ENCODE measurements at regions not wholly inside any gene's neighbourhood (a gene's known extent, or its start where the extent isn't known, plus 50 kb on each side); places are given as distances from the start of the nearest gene placed in this dataset.

GRCh38 chr11:116698080-116698479 is 74.7 kb downstream of the BUD13 start:
- DNase-seq (ENCODE audit: low read depth in 1 of 2, low spot score in 1 of 2), result no peak

- no peak for DNase-seq (ENCODE audit: low read depth in 1 of 2, low spot score in 1 of 2)
These were observed 75.1 kb downstream of the BUD13 start for GRCh38 chr11:116697639-116698038.

DNA sequence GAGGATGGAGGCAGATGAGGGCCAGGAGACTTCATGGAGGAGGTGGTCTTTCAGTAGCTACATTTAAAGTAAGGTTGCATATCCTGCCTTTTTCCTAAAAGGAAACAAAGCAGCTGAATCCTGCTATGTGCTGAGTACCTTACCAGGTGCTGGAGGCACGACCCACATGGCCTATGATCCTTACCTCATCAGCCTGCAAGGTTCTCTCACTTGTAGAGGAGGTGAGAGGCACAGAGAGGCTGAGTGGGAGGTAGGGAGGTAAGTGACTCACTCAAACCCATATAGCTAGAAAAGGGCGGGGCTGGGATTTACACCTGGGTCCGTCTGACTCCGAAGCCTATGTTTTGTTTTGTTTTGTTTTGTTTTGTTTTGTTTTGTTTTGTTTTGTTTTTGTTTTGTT is 75.8 kb downstream of the BUD13 start:
- no peak for DNase-seq (ENCODE audit: low read depth in 1 of 2, low spot score in 1 of 2)

DNA sequence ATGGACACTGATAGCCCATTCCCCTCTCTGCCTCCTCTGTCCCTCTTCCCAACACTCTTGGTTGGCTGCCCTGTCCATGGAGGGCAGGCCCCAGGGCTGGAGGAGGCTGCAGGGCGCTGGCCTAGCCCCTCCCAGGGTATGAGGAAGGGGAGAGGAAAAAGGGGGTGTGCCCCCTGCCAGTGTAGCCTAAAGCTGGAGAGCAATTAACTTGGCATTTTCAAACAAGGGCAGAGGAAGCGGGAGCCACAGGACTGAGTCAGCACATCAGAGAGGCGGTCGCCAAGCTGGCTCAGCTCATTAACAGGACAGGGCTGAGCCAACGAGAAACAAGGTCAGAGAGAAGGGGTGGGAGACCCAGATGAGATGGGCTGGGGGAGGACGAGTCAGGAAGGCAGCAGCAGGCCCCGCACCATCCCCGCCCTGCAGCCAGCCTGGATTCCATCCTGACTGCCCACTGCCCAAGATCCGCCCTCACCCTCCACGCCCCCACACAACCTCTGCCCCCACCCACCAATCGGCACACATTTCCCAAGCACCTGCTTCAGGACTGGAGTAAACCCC is 76.3 kb downstream of the BUD13 start:
- no peak for DNase-seq (ENCODE audit: low read depth in 1 of 2, low spot score in 1 of 2)

GRCh38 chr11:116695657-116696254 is 77.0 kb downstream of the BUD13 start:
- no peak for DNase-seq (ENCODE audit: low read depth in 1 of 2, low spot score in 1 of 2)

DNA sequence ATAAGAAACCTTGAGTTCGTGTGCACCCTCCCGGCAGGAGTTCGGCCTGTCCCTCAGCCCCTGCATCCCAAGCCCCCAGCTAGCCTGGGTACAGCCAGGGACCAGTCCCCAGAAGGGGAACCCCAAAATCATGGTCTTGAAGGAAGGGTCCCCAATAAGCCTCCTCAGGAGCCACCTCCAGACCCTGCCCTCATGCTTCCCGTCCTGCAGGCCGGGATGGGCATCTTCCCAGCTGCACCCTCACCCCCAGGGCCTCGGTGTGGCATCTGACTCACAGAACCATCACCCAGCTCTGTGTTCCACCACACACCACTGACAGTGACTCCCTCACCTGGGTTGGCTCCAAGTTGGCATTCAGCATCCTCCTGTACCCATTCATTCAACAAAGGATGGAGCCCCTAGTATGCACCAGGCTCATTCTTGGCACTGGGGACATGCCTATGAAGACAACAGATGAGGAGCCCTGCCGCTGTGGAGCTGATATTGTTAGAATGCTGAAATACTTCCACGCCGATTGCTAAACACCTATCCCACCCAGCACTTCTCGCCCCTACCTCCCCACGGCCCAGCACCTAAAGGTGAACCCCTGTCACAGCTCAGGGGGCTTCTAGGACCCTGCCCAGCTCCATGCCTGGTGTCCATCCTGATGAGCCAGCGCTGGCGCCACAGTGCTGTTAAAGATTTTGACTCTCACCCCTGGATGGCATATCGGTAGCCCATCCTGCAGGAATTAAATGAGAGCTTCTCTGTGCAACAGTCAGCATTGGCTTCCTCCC is 77.8 kb downstream of the BUD13 start:
- no peak for DNase-seq (ENCODE audit: low read depth in 1 of 2, low spot score in 1 of 2)

GRCh38 chr11:116694349-116694725 is 78.5 kb downstream of the BUD13 start:
- no peak for DNase-seq (ENCODE audit: low read depth in 1 of 2, low spot score in 1 of 2)

GRCh38 chr11:116693593-116694348 is 79.0 kb downstream of the BUD13 start:
- DNase-seq (ENCODE audit: low read depth in 1 of 2, low spot score in 1 of 2), result no peak

- no peak for DNase-seq (ENCODE audit: low read depth in 1 of 2, low spot score in 1 of 2)
These were observed 79.7 kb downstream of the BUD13 start for GRCh38 chr11:116693102-116693570.

DNA sequence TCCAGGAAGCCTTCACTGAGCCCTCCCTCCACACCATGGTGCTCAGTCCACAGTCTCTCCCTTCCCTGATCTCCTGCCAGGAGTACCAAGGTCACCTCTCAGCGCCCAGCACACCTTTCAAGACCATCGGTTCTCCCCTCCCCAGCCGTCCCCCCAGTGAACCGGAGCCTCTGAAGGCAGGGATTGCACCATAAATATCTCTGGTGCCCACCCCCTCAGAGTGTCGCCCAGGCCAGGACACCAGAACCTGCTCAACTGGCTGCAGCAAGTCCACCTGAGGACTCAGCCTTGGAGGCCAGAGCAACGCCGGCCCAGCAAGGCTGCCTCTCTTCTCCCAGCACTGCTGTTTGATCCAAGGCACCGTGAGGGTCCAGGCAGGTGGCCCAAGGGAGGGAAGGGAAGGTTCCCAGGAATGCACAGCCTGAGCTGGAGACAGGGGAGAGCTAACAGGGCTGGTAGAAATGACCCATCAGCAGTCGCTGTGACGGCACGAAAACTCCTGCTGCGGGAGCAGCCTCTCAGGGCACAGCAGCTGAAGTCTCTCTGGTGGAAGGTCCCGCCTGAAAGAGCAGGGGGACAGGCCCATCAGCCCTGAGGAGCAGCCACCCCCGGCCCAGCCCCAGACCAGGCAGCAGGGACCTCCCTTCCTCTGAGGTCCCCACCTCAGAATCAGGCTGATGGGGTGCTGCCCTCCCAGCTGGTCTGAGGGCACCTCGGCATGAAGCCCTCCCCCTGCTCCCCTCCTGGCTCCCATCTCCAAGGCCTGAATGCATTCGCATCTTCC is 80.3 kb downstream of the BUD13 start:
- DNase-seq (ENCODE audit: low read depth in 1 of 2, low spot score in 1 of 2), result no peak

- peak; percentile 13 to 37 for DNase-seq (ENCODE audit: low read depth in 1 of 2, low spot score in 1 of 2)
These were observed 81.0 kb downstream of the BUD13 start for GRCh38 chr11:116691771-116692177.

DNA sequence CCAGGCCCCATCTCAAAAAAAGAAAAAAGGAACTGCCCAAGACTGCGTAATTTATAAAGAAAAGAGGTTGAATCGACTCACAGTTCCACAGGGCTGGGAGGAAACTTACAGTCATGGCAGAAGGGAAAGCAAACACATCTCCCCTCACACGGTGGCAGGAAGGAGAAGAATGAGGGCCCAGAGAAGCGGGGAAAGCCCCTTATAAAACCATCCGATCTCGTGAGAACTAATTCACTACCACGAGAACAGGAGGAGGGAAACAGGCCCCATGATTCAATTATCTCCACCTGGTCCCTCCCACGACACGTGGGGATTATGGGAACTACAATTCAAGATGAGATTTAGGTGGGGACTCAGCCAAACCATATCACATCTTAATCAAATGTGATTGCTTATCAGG is 82.2 kb downstream of the BUD13 start:
- DNase-seq (ENCODE audit: low read depth in 1 of 2, low spot score in 1 of 2), result no peak

DNA sequence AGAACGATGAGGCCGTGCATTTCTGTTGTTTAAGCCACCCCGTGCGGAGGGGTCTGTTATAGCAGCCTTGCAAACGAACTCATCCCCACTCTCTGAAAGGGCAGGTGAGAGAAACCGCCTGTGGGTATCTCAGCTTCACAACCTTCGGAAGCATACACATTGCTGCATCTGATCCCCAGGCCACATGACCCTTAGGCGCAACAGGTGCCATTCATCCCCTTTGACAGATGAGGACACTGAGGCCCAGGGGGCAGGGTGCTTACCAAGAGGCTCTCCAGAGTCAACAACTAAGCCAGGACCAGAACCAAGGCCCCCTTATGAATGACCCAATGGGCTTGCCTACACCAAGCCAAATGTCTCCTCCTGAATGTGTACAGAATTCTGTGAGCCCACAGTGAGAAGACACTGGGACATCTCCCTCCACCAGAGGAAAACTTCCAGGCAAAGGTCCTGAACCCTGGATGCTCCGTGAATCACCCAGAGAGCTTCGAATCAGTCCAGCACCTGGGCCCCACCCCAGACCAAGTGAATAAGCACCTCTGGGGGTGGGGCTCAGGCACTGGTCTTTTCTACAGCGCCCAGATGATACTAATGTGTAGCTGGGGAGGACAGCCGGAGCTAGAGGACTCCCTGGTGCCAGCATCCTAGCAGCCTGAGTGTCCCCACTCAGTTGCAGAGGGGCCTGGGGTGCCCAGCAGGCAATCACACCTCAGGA is 83.2 kb downstream of the BUD13 start:
- DNase-seq (ENCODE audit: low read depth in 1 of 2, low spot score in 1 of 2), result no peak

GRCh38 chr11:116688202-116688540 is 84.6 kb downstream of the BUD13 start:
- DNase-seq (ENCODE audit: low read depth in 1 of 2, low spot score in 1 of 2), result no peak

GRCh38 chr11:116687458-116688201 is 85.2 kb downstream of the BUD13 start:
- DNase-seq (ENCODE audit: low read depth in 1 of 2, low spot score in 1 of 2), result no peak

- no peak for DNase-seq (ENCODE audit: low read depth in 1 of 2, low spot score in 1 of 2)
These were observed 85.9 kb downstream of the BUD13 start for GRCh38 chr11:116686866-116687265.

DNA sequence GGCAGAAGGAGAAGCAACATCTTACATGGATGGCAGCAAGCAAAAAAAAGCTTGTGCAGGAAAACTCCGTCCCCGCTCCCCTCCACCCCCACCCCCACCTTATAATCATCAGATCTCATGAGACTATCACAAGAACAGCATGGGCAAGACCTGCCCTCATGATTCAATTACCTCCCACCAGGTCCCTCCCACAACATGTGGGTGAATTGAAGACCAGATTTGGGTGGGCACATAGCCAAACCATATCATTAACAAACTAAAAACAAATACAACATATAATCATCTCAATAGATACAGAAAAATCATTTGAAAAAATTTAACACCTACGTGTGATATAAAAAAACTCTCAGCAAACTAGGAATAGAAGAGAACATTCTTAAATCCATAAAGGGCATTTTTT is 88.8 kb downstream of the BUD13 start:
- DNase-seq (ENCODE audit: low read depth in 1 of 2, low spot score in 1 of 2), result no peak

DNA sequence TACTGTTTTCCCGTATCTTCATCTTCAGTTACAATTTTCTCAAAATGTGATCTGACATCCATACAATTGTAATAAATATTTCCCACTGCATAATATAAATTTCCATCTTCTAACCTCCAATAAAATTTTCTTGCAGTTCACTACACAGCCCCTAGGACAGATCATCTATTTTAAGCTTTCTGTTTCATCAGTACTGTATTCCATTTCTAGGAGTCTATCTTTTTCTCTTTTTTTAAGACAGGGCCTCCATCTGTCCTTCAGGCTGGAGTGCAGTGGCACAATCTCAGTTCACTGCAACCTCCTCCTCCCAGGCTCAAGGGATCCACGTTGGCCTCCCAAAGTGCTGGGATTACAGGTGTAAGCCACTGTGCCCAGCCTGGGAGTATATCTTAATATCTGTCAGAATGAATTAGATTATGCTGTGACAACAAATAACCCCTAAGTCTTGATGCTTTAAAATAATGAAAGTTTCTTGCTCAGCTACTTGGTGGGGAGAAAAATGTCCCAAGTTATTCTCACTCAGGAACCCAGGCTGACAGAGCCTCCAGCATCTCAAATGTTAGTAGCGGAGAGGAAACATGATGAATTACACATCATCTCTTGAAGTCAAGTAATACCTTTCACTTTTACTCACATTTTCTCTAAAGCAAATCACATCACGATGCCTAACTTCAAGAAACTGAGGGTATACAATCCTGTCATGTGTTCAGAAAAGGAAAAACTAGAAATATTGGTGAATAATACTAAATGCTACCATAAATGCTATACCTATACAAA is 92.2 kb downstream of the BUD13 start:
- no peak for DNase-seq (ENCODE audit: low read depth in 1 of 2, low spot score in 1 of 2)

DNA sequence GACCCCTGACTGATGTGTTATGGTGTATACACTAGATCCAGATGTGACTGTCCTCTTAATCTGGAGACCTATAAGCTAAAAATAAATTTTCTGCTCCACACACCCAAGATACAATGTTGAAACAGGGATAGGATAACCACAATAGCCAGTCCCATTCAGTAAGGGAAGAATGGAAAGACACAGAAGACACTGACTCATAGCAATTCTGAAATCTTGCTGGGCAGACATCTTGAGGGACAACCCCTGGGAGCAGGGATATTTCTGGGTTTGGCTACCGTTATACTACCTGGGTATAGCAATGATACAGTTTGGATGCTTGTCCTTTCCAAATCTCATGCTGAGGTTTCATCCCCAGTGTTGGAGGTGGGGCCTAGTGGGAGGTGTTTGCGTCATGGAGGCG is 93.9 kb downstream of the BUD13 start:
- DNase-seq (ENCODE audit: low read depth in 1 of 2, low spot score in 1 of 2), result no peak

Data from stimulated activated CD4-positive, alpha-beta T cell treated with anti-CD3 and anti-CD28 coated beads, Interleukin-15, amount 100 ng/mL, for 1 hour (primary cell).